Tibial artery (tissue), 4 donors: ENCODE measurements at regions not wholly inside any gene's neighbourhood (a gene's known extent, or its start where the extent isn't known, plus 50 kb on each side); places are given as distances from the start of the nearest gene placed in this dataset.
"Not testable (repeated sequence)": the region's sequence is repeated elsewhere in the genome, so short reads cannot be mapped to it uniquely, and the experiment has no call there.

Source experiments
- DNase-seq, 2 donors: peaks; one replicate each; pipeline ENCODE4 v3.0.0-alpha.2; 2019
- H3K27ac ChIP-seq, 2 donors: fragments of 200-600 bp; sonication (generic) in 1 of 2; 1 replicate in 1 of 2; 2 replicates in 1 of 2; pipeline ENCODE4 v1.5.1; 2018 to 2019; ENCODE audit warnings: mild to moderate bottlenecking in 1 of 2
- H3K27me3 ChIP-seq, 2 donors: fragments of 200-600 bp; sonication (generic) in 1 of 2; one replicate each; pipeline versions ENCODE4 v1.5.1 to v1.6.0; 2016 to 2019
- H3K36me3 ChIP-seq, 3 donors: fragments of 200-600 bp; sonication (generic) in 2 of 3; one replicate each; pipeline ENCODE4 v1.5.1; 2016 to 2019; ENCODE audit warnings: mild to moderate bottlenecking in 2 of 3
- H3K4me1 ChIP-seq, 4 donors: fragments of 200-600 bp; sonication (generic) in 2 of 4; 1 replicate in 3 of 4; 2 replicates in 1 of 4; pipeline ENCODE4 v1.5.1; 2016 to 2019
- H3K4me3 ChIP-seq, 2 donors: fragments of 200-600 bp; sonication (generic) in 1 of 2; 1 replicate in 1 of 2; 2 replicates in 1 of 2; pipeline ENCODE4 v1.5.1; 2018 to 2019; ENCODE audit warnings: mild to moderate bottlenecking in 2 of 2
- H3K9me3 ChIP-seq, 3 donors: fragments of 200-600 bp; sonication (generic) in 1 of 3; one replicate each; pipeline ENCODE4 v1.5.1; 2016 to 2019
- intact Hi-C: fragments of 100-400 bp; cut with DNase I; formaldehyde crosslinking; loops from one replicate; pipeline ENCODE4 v1.15.0; 2023; ENCODE audit warnings: low total_unique reads

DNA sequence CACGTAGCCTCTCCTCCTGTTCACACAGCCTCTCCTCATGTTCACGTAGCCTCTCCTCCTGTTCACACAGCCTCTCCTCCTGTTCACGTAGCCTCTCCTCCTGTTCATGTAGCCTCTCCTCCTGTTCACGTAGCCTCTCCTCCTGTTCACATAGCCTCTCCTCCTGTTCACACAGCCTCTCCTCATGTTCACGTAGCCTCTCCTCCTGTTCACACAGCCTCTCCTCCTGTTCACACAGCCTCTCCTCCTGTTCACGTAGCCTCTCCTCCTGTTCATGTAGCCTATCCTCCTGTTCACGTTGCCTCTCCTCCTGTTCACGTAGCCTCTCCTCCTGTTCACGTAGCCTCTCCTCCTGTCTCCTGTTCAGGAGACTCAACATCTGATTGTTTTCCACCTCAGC is 88.5 kb upstream of the ZSCAN2 start:
- H3K36me3 ChIP-seq, intact Hi-C loops, H3K27me3 ChIP-seq, DNase-seq, H3K9me3 ChIP-seq, H3K4me3 ChIP-seq, H3K27ac ChIP-seq, H3K4me1 ChIP-seq: not testable (repeated sequence)

DNA sequence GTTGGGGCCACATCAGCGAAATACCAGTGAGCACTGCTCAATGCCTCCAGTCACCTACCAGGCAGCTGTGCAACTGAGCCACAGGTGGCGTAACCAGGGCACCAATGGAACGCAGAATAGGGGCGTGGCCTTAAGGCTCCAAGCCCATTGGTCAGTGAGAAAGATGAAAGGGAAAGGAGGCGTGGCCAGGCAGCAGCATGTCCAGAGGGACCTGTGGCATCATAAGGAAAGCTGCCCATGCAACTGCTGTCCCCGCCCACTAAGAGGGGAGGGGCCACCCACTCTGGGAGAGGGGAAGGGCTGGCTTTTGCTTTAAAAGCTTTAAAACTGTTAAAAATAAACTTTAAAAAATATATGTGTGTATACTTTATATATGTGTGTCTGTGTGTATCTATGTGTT is 84.0 kb upstream of the ZSCAN2 start:
- H3K27me3 ChIP-seq, H3K9me3 ChIP-seq, intact Hi-C loops, H3K4me1 ChIP-seq, H3K36me3 ChIP-seq, H3K4me3 ChIP-seq, DNase-seq, H3K27ac ChIP-seq: not testable (repeated sequence)

- H3K27me3 ChIP-seq, H3K36me3 ChIP-seq, H3K4me3 ChIP-seq, H3K4me1 ChIP-seq, H3K27ac ChIP-seq, intact Hi-C loops, DNase-seq, H3K9me3 ChIP-seq: not testable (repeated sequence)
Observed at GRCh38 chr15:84525491-84526344, 75.1 kb upstream of the ZSCAN2 start.

- DNase-seq, H3K27ac ChIP-seq, H3K36me3 ChIP-seq, H3K9me3 ChIP-seq, intact Hi-C loops, H3K4me3 ChIP-seq, H3K4me1 ChIP-seq, H3K27me3 ChIP-seq: not testable (repeated sequence)
Observed at GRCh38 chr15:84530751-84531150, 70.1 kb upstream of the ZSCAN2 start.

GRCh38 chr15:84531223-84531622 is 69.6 kb upstream of the ZSCAN2 start:
- H3K36me3 ChIP-seq, DNase-seq, H3K27me3 ChIP-seq, H3K9me3 ChIP-seq, H3K4me1 ChIP-seq, intact Hi-C loops, H3K27ac ChIP-seq, H3K4me3 ChIP-seq: not testable (repeated sequence)

DNA sequence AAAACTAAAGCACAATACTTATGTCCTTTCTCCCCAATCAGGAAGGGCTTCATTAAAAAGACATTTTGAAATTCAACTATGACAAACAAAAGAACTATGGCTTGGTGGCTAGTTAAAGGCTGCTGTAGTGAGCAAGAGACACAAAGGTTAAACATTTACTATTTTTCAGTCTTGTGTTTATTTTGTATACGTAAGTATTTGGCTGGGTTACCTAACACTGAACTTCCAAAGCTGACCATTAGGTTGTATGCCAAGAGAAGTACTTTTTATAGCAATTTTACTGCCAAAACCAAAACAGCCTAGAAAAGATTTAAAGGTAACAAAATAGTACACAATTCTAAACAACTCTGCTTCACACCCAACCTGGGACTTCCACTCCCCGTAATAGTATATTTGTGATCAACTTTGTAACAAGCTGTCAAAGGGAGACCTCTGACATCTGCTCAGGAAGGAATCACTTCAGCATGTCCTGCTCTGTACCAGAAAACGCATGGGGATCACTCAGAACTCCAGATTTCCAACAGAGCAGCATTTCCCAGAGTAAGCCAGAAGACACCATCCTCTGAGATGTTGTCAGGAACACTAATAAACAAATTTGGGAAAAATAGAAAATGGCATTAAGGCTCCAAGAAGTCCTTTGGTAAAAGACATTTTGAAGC is 69.0 kb upstream of the ZSCAN2 start:
- H3K27me3 ChIP-seq, H3K9me3 ChIP-seq, H3K36me3 ChIP-seq, H3K4me3 ChIP-seq, H3K27ac ChIP-seq, H3K4me1 ChIP-seq, intact Hi-C loops, DNase-seq: not testable (repeated sequence)

GRCh38 chr15:84533705-84534104 is 67.1 kb upstream of the ZSCAN2 start:
- H3K4me1 ChIP-seq, intact Hi-C loops, H3K27me3 ChIP-seq, H3K4me3 ChIP-seq, H3K27ac ChIP-seq, H3K9me3 ChIP-seq, DNase-seq: not testable (repeated sequence)
- H3K36me3 ChIP-seq: peaks cover 5 to 10% (median 8%) of the 10 kb centered on the region in 3 donors

GRCh38 chr15:84534561-84535235 is 66.1 kb upstream of the ZSCAN2 start:
- DNase-seq, H3K4me1 ChIP-seq, intact Hi-C loops, H3K27me3 ChIP-seq, H3K4me3 ChIP-seq, H3K9me3 ChIP-seq, H3K27ac ChIP-seq: not testable (repeated sequence)
- peaks cover 8 to 11% (median 8%) of the 10 kb centered on the region in 3 donors for H3K36me3 ChIP-seq

- H3K27me3 ChIP-seq, H3K9me3 ChIP-seq, DNase-seq, H3K4me3 ChIP-seq, H3K27ac ChIP-seq, intact Hi-C loops, H3K4me1 ChIP-seq: not testable (repeated sequence)
- peaks cover 15 to 21% (median 20%) of the 10 kb centered on the region in 3 donors for H3K36me3 ChIP-seq
Observed at GRCh38 chr15:84536181-84536580, 64.6 kb upstream of the ZSCAN2 start.

- DNase-seq, H3K27me3 ChIP-seq, H3K9me3 ChIP-seq, H3K4me1 ChIP-seq, intact Hi-C loops, H3K4me3 ChIP-seq, H3K27ac ChIP-seq: not testable (repeated sequence)
- peaks cover 22 to 38% (median 34%) of the 10 kb centered on the region in 3 donors for H3K36me3 ChIP-seq
Observed at GRCh38 chr15:84544586-84544985, 56.2 kb upstream of the ZSCAN2 start.

DNA sequence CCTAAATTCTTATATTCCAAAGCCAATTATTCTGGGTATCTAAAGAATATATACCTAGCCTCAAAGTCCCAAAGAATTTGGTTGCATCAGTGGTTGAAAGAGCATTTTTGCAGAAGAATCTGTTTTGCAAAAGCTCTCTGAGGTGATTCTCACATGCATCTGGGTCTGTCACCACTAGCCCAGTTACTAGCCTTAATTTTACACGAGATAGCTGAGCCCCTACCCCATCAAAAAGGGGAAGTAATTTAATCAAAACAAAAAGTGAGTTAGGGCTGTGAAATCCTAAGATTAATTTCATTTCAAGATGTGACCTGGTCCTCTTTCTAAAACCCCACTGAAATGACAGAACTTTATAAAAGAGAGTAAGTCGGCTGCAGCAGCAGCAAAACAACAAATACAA is 53.7 kb upstream of the ZSCAN2 start:
- H3K27me3 ChIP-seq, H3K4me1 ChIP-seq, intact Hi-C loops, H3K27ac ChIP-seq, DNase-seq, H3K9me3 ChIP-seq, H3K4me3 ChIP-seq: not testable (repeated sequence)
- peaks cover 10 to 27% (median 14%) of the 10 kb centered on the region in 3 donors for H3K36me3 ChIP-seq

GRCh38 chr15:84550503-84550902 is 50.3 kb upstream of the ZSCAN2 start:
- H3K27me3 ChIP-seq, H3K27ac ChIP-seq, H3K4me3 ChIP-seq, intact Hi-C loops, H3K9me3 ChIP-seq, DNase-seq: not testable (repeated sequence)
- peaks cover 0 to 11% (median 0%) of the 10 kb centered on the region in 4 donors for H3K4me1 ChIP-seq
- peaks cover 16 to 35% (median 20%) of the 10 kb centered on the region in 3 donors for H3K36me3 ChIP-seq
